Erythroblast (primary cell): ENCODE measurements at regions not wholly inside any gene's neighbourhood (a gene's known extent, or its start where the extent isn't known, plus 50 kb on each side); places are given as distances from the start of the nearest gene placed in this dataset.

Experiments
- GATA1 ChIP-seq: IDR thresholded peaks from 2 replicates; pipeline ENCODE4 v1.6.1; 2011; ENCODE audit warnings: low read depth, mild to moderate bottlenecking, control low read depth, low read length, moderate library complexity
- POLR2A ChIP-seq: IDR thresholded peaks from 2 replicates; pipeline ENCODE4 v1.6.1; 2011; ENCODE audit warnings: mild to moderate bottlenecking, low read length

- TF ChIP-seq POLR2A (no peak), GATA1 (no peak)
These were observed 101.3 kb downstream of the TYW3 start for GRCh38 chr1:74834261-74834660.
